IMR-90 (cell line): ENCODE measurements at regions not wholly inside any gene's neighbourhood (a gene's known extent, or its start where the extent isn't known, plus 50 kb on each side); places are given as distances from the start of the nearest gene placed in this dataset.

ENCODE experiments used
- ATAC-seq: fragments of 200-7000 bp; cut with Tn5 transposase; 2 replicates; pipeline ENCODE4 v1.9.1; 2020; ENCODE audit warnings: low read depth, mild to moderate bottlenecking, moderate library complexity
- BruUV-seq: library from RNA; stranded (reverse); fragments of 400-500 nt; replicated peaks from 2 replicates; lab custom pipeline; 2021; lab: Mats Ljungman, UMichigan
- CTCF ChIA-PET: fragments of 300-600 bp; formaldehyde crosslinking; extraction: SDS; loops from one replicate; lab custom pipeline; 2021; ENCODE audit warnings: antibody characterized with exemption; lab: Yijun Ruan, JAX
- POLR2A ChIA-PET: fragments of 300-600 bp; sonication (Branson Sonifier 250); formaldehyde crosslinking; loops from one replicate; lab custom pipeline; 2022; ENCODE audit warnings: antibody characterized with exemption; ENCODE audit not compliant: unreplicated experiment; lab: Charles Lee
- DNase-seq: peaks from one replicate; pipeline ENCODE4 v3.0.0; 2013
- H2AFZ ChIP-seq: replicated peaks from 2 replicates; pipeline ENCODE3; 2013; ENCODE audit warnings: low read length, mild to moderate bottlenecking; ENCODE audit not compliant: poor library complexity
- H2AK5ac ChIP-seq: 2 replicates; pipeline ENCODE4 v1.6.1; 2013; ENCODE audit warnings: low read depth, low read length, inconsistent platforms
- H2AK9ac ChIP-seq: replicated peaks from 2 replicates; pipeline ENCODE3; 2013; ENCODE audit warnings: mild to moderate bottlenecking, low read depth, low read length, moderate library complexity; ENCODE audit not compliant: poor library complexity
- H2BK120ac ChIP-seq: 2 replicates; pipeline ENCODE4 v1.6.1; 2013; ENCODE audit warnings: low read depth, low read length, inconsistent platforms
- H2BK15ac ChIP-seq: 3 replicates; pipeline ENCODE4 v1.6.1; 2013; ENCODE audit warnings: low read depth, low read length, inconsistent platforms
- H2BK20ac ChIP-seq: 2 replicates; pipeline ENCODE4 v1.6.1; 2013; ENCODE audit warnings: low read depth, mild to moderate bottlenecking, inconsistent platforms, low read length, moderate library complexity
- H2BK5ac ChIP-seq: 2 replicates; pipeline ENCODE4 v1.6.1; 2013; ENCODE audit warnings: mild to moderate bottlenecking, low read depth, low read length, inconsistent platforms; ENCODE audit not compliant: poor library complexity, severe bottlenecking
- H3K14ac ChIP-seq: replicated peaks from 2 replicates; pipeline ENCODE4 v1.6.1; 2013; ENCODE audit warnings: low read depth, low read length, inconsistent platforms
- H3K18ac ChIP-seq: 2 replicates; pipeline ENCODE4 v1.6.1; 2013; ENCODE audit warnings: low read depth, low read length, control low read depth
- H3K23ac ChIP-seq: 2 replicates; pipeline ENCODE4 v1.6.1; 2013; ENCODE audit warnings: low read depth, low read length, inconsistent platforms
- H3K27ac ChIP-seq: 2 replicates; pipeline ENCODE4 v1.5.1; 2013; ENCODE audit warnings: mild to moderate bottlenecking, control low read depth, low read length; ENCODE audit not compliant: insufficient read depth
- H3K27me3 ChIP-seq: 2 replicates; pipeline ENCODE4 v1.6.1; 2013; ENCODE audit warnings: low read length; ENCODE audit not compliant: control insufficient read depth, insufficient read depth
- H3K36me3 ChIP-seq: 2 replicates; pipeline ENCODE4 v1.6.1; 2013; ENCODE audit warnings: low read length, mixed read lengths; ENCODE audit not compliant: control insufficient read depth, insufficient read depth
- H3K4ac ChIP-seq: 2 replicates; pipeline ENCODE4 v1.6.1; 2013; ENCODE audit warnings: low read depth, low read length, inconsistent platforms
- H3K4me1 ChIP-seq: 2 replicates; pipeline ENCODE4 v1.6.1; 2013; ENCODE audit warnings: low read length, mixed read lengths; ENCODE audit not compliant: control insufficient read depth, insufficient read depth
- H3K4me2 ChIP-seq: 2 replicates; pipeline ENCODE4 v1.6.1; 2013; ENCODE audit warnings: low read depth, mild to moderate bottlenecking, control low read depth, low read length, moderate library complexity
- H3K4me3 ChIP-seq: 2 replicates; pipeline ENCODE4 v1.5.1; 2013; ENCODE audit warnings: low read depth, mild to moderate bottlenecking, control low read depth, low read length, moderate library complexity; ENCODE audit not compliant: insufficient read depth
- H3K56ac ChIP-seq: 2 replicates; pipeline ENCODE4 v1.6.1; 2013; ENCODE audit warnings: low read length, inconsistent platforms; ENCODE audit not compliant: insufficient read depth; ENCODE audit errors: extremely low read depth
- H3K79me1 ChIP-seq, 2 experiments: 2 replicates each; pipeline ENCODE4 v1.6.1; 2013; ENCODE audit warnings: low read length in 2 of 2, inconsistent platforms in 1 of 2, low read depth in 1 of 2
- H3K9ac ChIP-seq: 2 replicates; pipeline ENCODE4 v1.6.1; 2013; ENCODE audit warnings: low read depth, low read length, control low read depth
- H3K9me1 ChIP-seq: 2 replicates; pipeline ENCODE4 v1.6.1; 2013; ENCODE audit warnings: low read length, inconsistent platforms; ENCODE audit not compliant: insufficient read depth
- H3K9me3 ChIP-seq: 2 replicates; pipeline ENCODE4 v1.6.1; 2013; ENCODE audit warnings: low read length; ENCODE audit not compliant: control insufficient read depth, insufficient read depth
- H4K20me1 ChIP-seq: 2 replicates; pipeline ENCODE4 v1.6.1; 2013; ENCODE audit warnings: low read length, inconsistent platforms; ENCODE audit not compliant: insufficient read depth
- H4K5ac ChIP-seq: 2 replicates; pipeline ENCODE4 v1.6.1; 2013; ENCODE audit warnings: mild to moderate bottlenecking, low read depth, low read length, control low read depth
- H4K8ac ChIP-seq, 2 experiments: 2 replicates each; pipeline ENCODE4 v1.6.1; 2013; ENCODE audit warnings: low read depth in 2 of 2, low read length in 2 of 2, control low read depth in 1 of 2, inconsistent platforms in 1 of 2
- H4K91ac ChIP-seq: 2 replicates; pipeline ENCODE4 v1.6.1; 2013; ENCODE audit warnings: low read depth, low read length, inconsistent platforms; ENCODE audit not compliant: insufficient read depth
- BHLHE40 ChIP-seq: fragments of 150-350 bp; IDR thresholded peaks from 2 replicates; pipeline ENCODE4 v1.6.1; 2016; ENCODE audit warnings: mild to moderate bottlenecking, low read depth, low read length
- CEBPB ChIP-seq: IDR thresholded peaks from 2 replicates; pipeline ENCODE4 v1.6.1; 2012; ENCODE audit warnings: low read depth, low read length, improper control_type of control experiment
- CHD1 ChIP-seq: IDR thresholded peaks from 2 replicates; pipeline ENCODE4 v1.6.1; 2012; ENCODE audit warnings: low read depth, low read length, improper control_type of control experiment
- CTCF ChIP-seq: conservative IDR thresholded peaks from 2 replicates; pipeline ENCODE4 v1.5.1; 2012; ENCODE audit warnings: mild to moderate bottlenecking, low read depth, low read length, improper control_type of control experiment
- ELK1 ChIP-seq: fragments of 150-350 bp; IDR thresholded peaks from 2 replicates; pipeline ENCODE4 v1.6.1; 2016; ENCODE audit warnings: low read depth, mild to moderate bottlenecking, low read length, moderate library complexity, borderline replicate concordance
- FOS ChIP-seq: fragments of 150-350 bp; IDR thresholded peaks from 2 replicates; pipeline ENCODE4 v1.6.1; 2016; ENCODE audit warnings: low read depth, low read length
- MAFK ChIP-seq: IDR thresholded peaks from 2 replicates; pipeline ENCODE4 v1.6.1; 2012; ENCODE audit warnings: low read depth, low read length, improper control_type of control experiment
- MAZ ChIP-seq: IDR thresholded peaks from 2 replicates; pipeline ENCODE4 v1.6.1; 2012; ENCODE audit warnings: low read depth, mild to moderate bottlenecking, low read length, improper control_type of control experiment, moderate library complexity, borderline replicate concordance
- MXI1 ChIP-seq: IDR thresholded peaks from 2 replicates; pipeline ENCODE4 v1.6.1; 2012; ENCODE audit warnings: low read depth, mild to moderate bottlenecking, low read length, moderate library complexity, borderline replicate concordance
- NFE2L2 ChIP-seq: fragments of 150-350 bp; IDR thresholded peaks from 2 replicates; pipeline ENCODE4 v1.6.1; 2016; ENCODE audit warnings: low read depth, mild to moderate bottlenecking, low read length
- POLR2A ChIP-seq: IDR thresholded peaks from 2 replicates; pipeline ENCODE4 v1.6.1; 2012; ENCODE audit warnings: mild to moderate bottlenecking, low read depth, low read length
- RAD21 ChIP-seq: IDR thresholded peaks from 2 replicates; pipeline ENCODE4 v1.6.1; 2012; ENCODE audit warnings: low read length, improper control_type of control experiment
- RCOR1 ChIP-seq: IDR thresholded peaks from 2 replicates; pipeline ENCODE4 v1.6.1; 2012; ENCODE audit warnings: mild to moderate bottlenecking, low read length, improper control_type of control experiment; ENCODE audit not compliant: insufficient replicate concordance
- RFX5 ChIP-seq: IDR thresholded peaks from 2 replicates; pipeline ENCODE4 v1.8.0; 2012; ENCODE audit warnings: low read depth, mild to moderate bottlenecking, low read length, moderate library complexity
- SMC3 ChIP-seq: fragments of 150-350 bp; IDR thresholded peaks from 2 replicates; pipeline ENCODE4 v1.6.1; 2016; ENCODE audit warnings: low read depth, mild to moderate bottlenecking, antibody characterized with exemption, low read length, moderate library complexity
- USF2 ChIP-seq: fragments of 150-350 bp; IDR thresholded peaks from 2 replicates; pipeline ENCODE4 v1.6.1; 2017; ENCODE audit warnings: mild to moderate bottlenecking, antibody characterized with exemption, low read length, low read depth
- WGBS, 2 experiments: methylation state at CpG; one replicate each; pipeline versions ENCODE4 v1.1.5 to v1.1.7; 2013; ENCODE audit warnings: missing lambda C conversion rate in 2 of 2; ENCODE audit not compliant: insufficient read length in 1 of 2; ENCODE audit errors: extremely low coverage in 2 of 2; 5-methylcytosine and 5-hydroxymethylcytosine counted together
- dilution Hi-C: fragments of 300-500 bp; cut with HindIII; formaldehyde crosslinking; loops from one replicate; pipeline ENCODE4 v1.14.3; 2018; ENCODE audit warnings: low sequenced_read_pairs; ENCODE audit not compliant: unreplicated experiment
- in situ Hi-C: fragments of 300-500 bp; cut with MboI; formaldehyde crosslinking; loops from 3 replicates; pipeline ENCODE4 v1.14.3; 2019; ENCODE audit warnings: low sequenced_read_pairs, inconsistent platforms, mixed read lengths
- intact Hi-C: fragments of 100-400 bp; cut with micrococcal nuclease; formaldehyde crosslinking; loops from 2 replicates; pipeline ENCODE4 v1.10.0; 2022

GRCh38 chr3:124094496-124094895 is 102.6 kb upstream of the ROPN1 start:
- H3K9ac ChIP-seq: no peak overlapping the region
- H2AK9ac ChIP-seq: no peak overlapping the region
- 86% methylated on average over 8 of the region's 20 CpGs; no CpG with 5 or more reads in 1 of the 2 experiments for WGBS, 2 experiments
- ChIA-PET CTCF (no interaction called here), POLR2A (no interaction called here)
- H4K91ac ChIP-seq: no peak overlapping the region
- ATAC-seq: no peak
- no peak overlapping the region for H4K8ac ChIP-seq
- dilution Hi-C loops: no loop called here
- peaks cover 4% of the 10 kb centered on the region; the same call in 1 of the 2 replicates for H3K9me1 ChIP-seq
- no peaks in the 10 kb centered on the region for H3K79me1 ChIP-seq
- DNase-seq: no peak
- no peak overlapping the region for H3K4ac ChIP-seq
- H3K27me3 ChIP-seq: peaks cover 5% of the 10 kb centered on the region; the same call in 1 of the 2 replicates
- no peak overlapping the region for H4K5ac ChIP-seq
- H2AK5ac ChIP-seq: no peak overlapping the region
- H3K36me3 ChIP-seq: no peaks in the 10 kb centered on the region
- H3K18ac ChIP-seq: no peak overlapping the region
- no peak overlapping the region for H2BK15ac ChIP-seq
- intact Hi-C loops: no loop called here
- H3K9me3 ChIP-seq: no peaks in the 10 kb centered on the region
- no peak overlapping the region for H3K14ac ChIP-seq
- H3K27ac ChIP-seq: no peak overlapping the region
- no peak overlapping the region for H3K4me3 ChIP-seq
- in situ Hi-C loops: no loop called here
- no peak overlapping the region for H3K56ac ChIP-seq
- BruUV-seq: no TSS peak
- no peak overlapping the region for H2BK120ac ChIP-seq
- H2BK20ac ChIP-seq: no peak overlapping the region
- no peak overlapping the region for H2AFZ ChIP-seq
- no peak overlapping the region for H3K4me2 ChIP-seq
- TF ChIP-seq BHLHE40 (no peak), SMC3 (no peak), CEBPB (no peak), FOS (no peak), USF2 (no peak), RCOR1 (no peak), MAZ (no peak), RFX5 (no peak), RAD21 (no peak), CTCF (no peak), ELK1 (no peak), POLR2A (no peak), MAFK (no peak), MXI1 (no peak), NFE2L2 (no peak), CHD1 (no peak)
- H3K4me1 ChIP-seq: no peaks in the 10 kb centered on the region
- H4K20me1 ChIP-seq: no peaks in the 10 kb centered on the region
- H2BK5ac ChIP-seq: no peak overlapping the region
- no peak overlapping the region for H3K23ac ChIP-seq
